IMR-90 (cell line): ENCODE measurements at regions not wholly inside any gene's neighbourhood (a gene's known extent, or its start where the extent isn't known, plus 50 kb on each side); places are given as distances from the start of the nearest gene placed in this dataset.

Experiments
- ATAC-seq: fragments of 200-7000 bp; cut with Tn5 transposase; 2 replicates; pipeline ENCODE4 v1.9.1; 2020; ENCODE audit warnings: low read depth, mild to moderate bottlenecking, moderate library complexity
- BruUV-seq: library from RNA; stranded (reverse); fragments of 400-500 nt; replicated peaks from 2 replicates; lab custom pipeline; 2021; lab: Mats Ljungman, UMichigan
- CTCF ChIA-PET: fragments of 300-600 bp; formaldehyde crosslinking; extraction: SDS; loops from one replicate; lab custom pipeline; 2021; ENCODE audit warnings: antibody characterized with exemption; lab: Yijun Ruan, JAX
- POLR2A ChIA-PET: fragments of 300-600 bp; sonication (Branson Sonifier 250); formaldehyde crosslinking; loops from one replicate; lab custom pipeline; 2022; ENCODE audit warnings: antibody characterized with exemption; ENCODE audit not compliant: unreplicated experiment; lab: Charles Lee
- DNase-seq: peaks from one replicate; pipeline ENCODE4 v3.0.0; 2013
- H2AFZ ChIP-seq: replicated peaks from 2 replicates; pipeline ENCODE3; 2013; ENCODE audit warnings: low read length, mild to moderate bottlenecking; ENCODE audit not compliant: poor library complexity
- H2AK5ac ChIP-seq: 2 replicates; pipeline ENCODE4 v1.6.1; 2013; ENCODE audit warnings: low read depth, low read length, inconsistent platforms
- H2AK9ac ChIP-seq: replicated peaks from 2 replicates; pipeline ENCODE3; 2013; ENCODE audit warnings: mild to moderate bottlenecking, low read depth, low read length, moderate library complexity; ENCODE audit not compliant: poor library complexity
- H2BK120ac ChIP-seq: 2 replicates; pipeline ENCODE4 v1.6.1; 2013; ENCODE audit warnings: low read depth, low read length, inconsistent platforms
- H2BK15ac ChIP-seq: 3 replicates; pipeline ENCODE4 v1.6.1; 2013; ENCODE audit warnings: low read depth, low read length, inconsistent platforms
- H2BK20ac ChIP-seq: 2 replicates; pipeline ENCODE4 v1.6.1; 2013; ENCODE audit warnings: low read depth, mild to moderate bottlenecking, inconsistent platforms, low read length, moderate library complexity
- H2BK5ac ChIP-seq: 2 replicates; pipeline ENCODE4 v1.6.1; 2013; ENCODE audit warnings: mild to moderate bottlenecking, low read depth, low read length, inconsistent platforms; ENCODE audit not compliant: poor library complexity, severe bottlenecking
- H3K14ac ChIP-seq: replicated peaks from 2 replicates; pipeline ENCODE4 v1.6.1; 2013; ENCODE audit warnings: low read depth, low read length, inconsistent platforms
- H3K18ac ChIP-seq: 2 replicates; pipeline ENCODE4 v1.6.1; 2013; ENCODE audit warnings: low read depth, low read length, control low read depth
- H3K23ac ChIP-seq: 2 replicates; pipeline ENCODE4 v1.6.1; 2013; ENCODE audit warnings: low read depth, low read length, inconsistent platforms
- H3K27ac ChIP-seq: 2 replicates; pipeline ENCODE4 v1.5.1; 2013; ENCODE audit warnings: mild to moderate bottlenecking, control low read depth, low read length; ENCODE audit not compliant: insufficient read depth
- H3K27me3 ChIP-seq: 2 replicates; pipeline ENCODE4 v1.6.1; 2013; ENCODE audit warnings: low read length; ENCODE audit not compliant: control insufficient read depth, insufficient read depth
- H3K36me3 ChIP-seq: 2 replicates; pipeline ENCODE4 v1.6.1; 2013; ENCODE audit warnings: low read length, mixed read lengths; ENCODE audit not compliant: control insufficient read depth, insufficient read depth
- H3K4ac ChIP-seq: 2 replicates; pipeline ENCODE4 v1.6.1; 2013; ENCODE audit warnings: low read depth, low read length, inconsistent platforms
- H3K4me1 ChIP-seq: 2 replicates; pipeline ENCODE4 v1.6.1; 2013; ENCODE audit warnings: low read length, mixed read lengths; ENCODE audit not compliant: control insufficient read depth, insufficient read depth
- H3K4me2 ChIP-seq: 2 replicates; pipeline ENCODE4 v1.6.1; 2013; ENCODE audit warnings: low read depth, mild to moderate bottlenecking, control low read depth, low read length, moderate library complexity
- H3K4me3 ChIP-seq: 2 replicates; pipeline ENCODE4 v1.5.1; 2013; ENCODE audit warnings: low read depth, mild to moderate bottlenecking, control low read depth, low read length, moderate library complexity; ENCODE audit not compliant: insufficient read depth
- H3K56ac ChIP-seq: 2 replicates; pipeline ENCODE4 v1.6.1; 2013; ENCODE audit warnings: low read length, inconsistent platforms; ENCODE audit not compliant: insufficient read depth; ENCODE audit errors: extremely low read depth
- H3K79me1 ChIP-seq, 2 experiments: 2 replicates each; pipeline ENCODE4 v1.6.1; 2013; ENCODE audit warnings: low read length in 2 of 2, inconsistent platforms in 1 of 2, low read depth in 1 of 2
- H3K9ac ChIP-seq: 2 replicates; pipeline ENCODE4 v1.6.1; 2013; ENCODE audit warnings: low read depth, low read length, control low read depth
- H3K9me1 ChIP-seq: 2 replicates; pipeline ENCODE4 v1.6.1; 2013; ENCODE audit warnings: low read length, inconsistent platforms; ENCODE audit not compliant: insufficient read depth
- H3K9me3 ChIP-seq: 2 replicates; pipeline ENCODE4 v1.6.1; 2013; ENCODE audit warnings: low read length; ENCODE audit not compliant: control insufficient read depth, insufficient read depth
- H4K20me1 ChIP-seq: 2 replicates; pipeline ENCODE4 v1.6.1; 2013; ENCODE audit warnings: low read length, inconsistent platforms; ENCODE audit not compliant: insufficient read depth
- H4K5ac ChIP-seq: 2 replicates; pipeline ENCODE4 v1.6.1; 2013; ENCODE audit warnings: mild to moderate bottlenecking, low read depth, low read length, control low read depth
- H4K8ac ChIP-seq, 2 experiments: 2 replicates each; pipeline ENCODE4 v1.6.1; 2013; ENCODE audit warnings: low read depth in 2 of 2, low read length in 2 of 2, control low read depth in 1 of 2, inconsistent platforms in 1 of 2
- H4K91ac ChIP-seq: 2 replicates; pipeline ENCODE4 v1.6.1; 2013; ENCODE audit warnings: low read depth, low read length, inconsistent platforms; ENCODE audit not compliant: insufficient read depth
- CTCF ChIP-seq: conservative IDR thresholded peaks from 2 replicates; pipeline ENCODE4 v1.5.1; 2012; ENCODE audit warnings: mild to moderate bottlenecking, low read depth, low read length, improper control_type of control experiment
- MAZ ChIP-seq: IDR thresholded peaks from 2 replicates; pipeline ENCODE4 v1.6.1; 2012; ENCODE audit warnings: low read depth, mild to moderate bottlenecking, low read length, improper control_type of control experiment, moderate library complexity, borderline replicate concordance
- MXI1 ChIP-seq: IDR thresholded peaks from 2 replicates; pipeline ENCODE4 v1.6.1; 2012; ENCODE audit warnings: low read depth, mild to moderate bottlenecking, low read length, moderate library complexity, borderline replicate concordance
- NFE2L2 ChIP-seq: fragments of 150-350 bp; IDR thresholded peaks from 2 replicates; pipeline ENCODE4 v1.6.1; 2016; ENCODE audit warnings: low read depth, mild to moderate bottlenecking, low read length
- RAD21 ChIP-seq: IDR thresholded peaks from 2 replicates; pipeline ENCODE4 v1.6.1; 2012; ENCODE audit warnings: low read length, improper control_type of control experiment
- RCOR1 ChIP-seq: IDR thresholded peaks from 2 replicates; pipeline ENCODE4 v1.6.1; 2012; ENCODE audit warnings: mild to moderate bottlenecking, low read length, improper control_type of control experiment; ENCODE audit not compliant: insufficient replicate concordance
- RFX5 ChIP-seq: IDR thresholded peaks from 2 replicates; pipeline ENCODE4 v1.8.0; 2012; ENCODE audit warnings: low read depth, mild to moderate bottlenecking, low read length, moderate library complexity
- SMC3 ChIP-seq: fragments of 150-350 bp; IDR thresholded peaks from 2 replicates; pipeline ENCODE4 v1.6.1; 2016; ENCODE audit warnings: low read depth, mild to moderate bottlenecking, antibody characterized with exemption, low read length, moderate library complexity
- WGBS, 2 experiments: methylation state at CpG; one replicate each; pipeline versions ENCODE4 v1.1.5 to v1.1.7; 2013; ENCODE audit warnings: missing lambda C conversion rate in 2 of 2; ENCODE audit not compliant: insufficient read length in 1 of 2; ENCODE audit errors: extremely low coverage in 2 of 2; 5-methylcytosine and 5-hydroxymethylcytosine counted together
- dilution Hi-C: fragments of 300-500 bp; cut with HindIII; formaldehyde crosslinking; loops from one replicate; pipeline ENCODE4 v1.14.3; 2018; ENCODE audit warnings: low sequenced_read_pairs; ENCODE audit not compliant: unreplicated experiment
- in situ Hi-C: fragments of 300-500 bp; cut with MboI; formaldehyde crosslinking; loops from 3 replicates; pipeline ENCODE4 v1.14.3; 2019; ENCODE audit warnings: low sequenced_read_pairs, inconsistent platforms, mixed read lengths
- intact Hi-C: fragments of 100-400 bp; cut with micrococcal nuclease; formaldehyde crosslinking; loops from 2 replicates; pipeline ENCODE4 v1.10.0; 2022

- no peaks in the 10 kb centered on the region for H3K27me3 ChIP-seq
- H4K20me1 ChIP-seq = no peaks in the 10 kb centered on the region
- H2BK120ac ChIP-seq = no peak overlapping the region
- H3K4ac ChIP-seq = no peak overlapping the region
- H3K14ac ChIP-seq = no peak overlapping the region
- in situ Hi-C loops (no loop called here), intact Hi-C loops (no loop called here), dilution Hi-C loops (no loop called here)
- H4K91ac ChIP-seq = no peak overlapping the region
- no peak overlapping the region for H3K23ac ChIP-seq
- H3K9me1 ChIP-seq = no peaks in the 10 kb centered on the region
- H4K8ac ChIP-seq = no peak overlapping the region
- ChIA-PET CTCF (no interaction called here), POLR2A (no interaction called here)
- no peak overlapping the region for H3K56ac ChIP-seq
- H3K79me1 ChIP-seq = no peaks in the 10 kb centered on the region
- H2AK9ac ChIP-seq = no peak overlapping the region
- no TSS peak for BruUV-seq
- no peaks in the 10 kb centered on the region for H3K36me3 ChIP-seq
- H2BK5ac ChIP-seq = no peak overlapping the region
- H3K18ac ChIP-seq = no peak overlapping the region
- no peak for TF ChIP-seq MAZ
- TF ChIP-seq CTCF = no peak
- no peak for TF ChIP-seq RAD21
- no peak for TF ChIP-seq NFE2L2
- no peak for TF ChIP-seq SMC3
- no peak for TF ChIP-seq RCOR1
- TF ChIP-seq MXI1 = no peak
- no peak for TF ChIP-seq RFX5
- peak; percentile 53 for ATAC-seq
- no peak overlapping the region for H3K4me3 ChIP-seq
- no peaks in the 10 kb centered on the region for H3K9me3 ChIP-seq
- H2AK5ac ChIP-seq = no peak overlapping the region
- no peak overlapping the region for H3K9ac ChIP-seq
- no peak overlapping the region for H3K27ac ChIP-seq
- no peak overlapping the region for H3K4me2 ChIP-seq
- no peak overlapping the region for H4K5ac ChIP-seq
- no peak overlapping the region for H2BK15ac ChIP-seq
- no peak overlapping the region for H2AFZ ChIP-seq
- no peak for DNase-seq
- no peak overlapping the region for H2BK20ac ChIP-seq
- no CpG with 5 or more reads among the region's 1 CpG for WGBS, 2 experiments
- H3K4me1 ChIP-seq = no peaks in the 10 kb centered on the region
These were observed 1516.5 kb upstream of the FLRT2 start for GRCh38 chr14:84013424-84013823.
